OCI-LY3 (cell line): ENCODE measurements at regions not wholly inside any gene's neighbourhood (a gene's known extent, or its start where the extent isn't known, plus 50 kb on each side); places are given as distances from the start of the nearest gene placed in this dataset.

Experiments used
- CTCF ChIP-seq: fragments of 200-600, 300-600 bp; sonication (generic); IDR thresholded peaks from 2 replicates; pipeline ENCODE4 v1.5.1; 2014; ENCODE audit warnings: antibody characterized with exemption, low read length, low read depth
- EZH2phosphoT487 ChIP-seq: fragments of 200-600 bp; shearing (Covaris generic); IDR thresholded peaks from 2 replicates; pipeline ENCODE4 v1.6.1; 2018; ENCODE audit warnings: antibody characterized with exemption, mixed run types, low read depth

GRCh38 chr2:204205538-204205937 lies 269.0 kb downstream of the ICOS start:
- no peak for TF ChIP-seq CTCF
- no peak for TF ChIP-seq EZH2phosphoT487
